ENCODE measurements at regions not wholly inside any gene's neighbourhood (a gene's known extent, or its start where the extent isn't known, plus 50 kb on each side); places are given as distances from the start of the nearest gene placed in this dataset.

GRCh38 chr9:11402621-11403020 is 789.8 kb upstream of the PTPRD start:
- no peak overlapping the region for H3K27ac ChIP-seq (ENCODE audit: low read length)

GRCh38 chr9:11414241-11414640 is 801.4 kb upstream of the PTPRD start:
- no peaks in the 10 kb centered on the region for H3K9me3 ChIP-seq (ENCODE audit: control insufficient read depth, insufficient read depth, low read depth, low read length)
- DNase-seq (ENCODE audit: low read depth, low spot score), result no peak
- no peak for ATAC-seq
- no peak for TF ChIP-seq SIN3A (IDR thresholded peaks at IDR 0.05; ENCODE audit: borderline replicate concordance, insufficient read depth, low read depth, low read length)
- no peak for TF ChIP-seq CTCF (IDR thresholded peaks at IDR 0.05)
- TF ChIP-seq POLR2AphosphoS5 (IDR thresholded peaks at IDR 0.05; ENCODE audit: low read depth, low read length), result no peak
- no peak for TF ChIP-seq TCF7L2 (IDR thresholded peaks at IDR 0.05; ENCODE audit: low read depth, low read length)
- no peak for TF ChIP-seq REST (IDR thresholded peaks at IDR 0.05; ENCODE audit: insufficient read depth in 1 of 2, low read depth in 2 of 2, low read length in 1 of 2)
- no TSS peak for BruUV-seq (replicated peaks)
- no peak overlapping the region for H3K27ac ChIP-seq (ENCODE audit: low read length)
- POLR2A ChIA-PET, result no interaction called here
- in situ Hi-C loops (cut with HindIII; ENCODE audit: low pct_unique_long_range_greater_than_20kb, low sequenced_read_pairs) (no loop called here), intact Hi-C loops (cut with micrococcal nuclease; ENCODE audit: unreplicated experiment) (no loop called here)
- no peak overlapping the region for H3K4me3 ChIP-seq (ENCODE audit: low read depth in 2 of 2, low read length in 2 of 2)
- CTCF ChIA-PET, result no interaction called here
- H3K27me3 ChIP-seq (ENCODE audit: control insufficient read depth, insufficient read depth, low read length), result no peaks in the 10 kb centered on the region
- no peaks in the 10 kb centered on the region for H3K36me3 ChIP-seq (ENCODE audit: control insufficient read depth, insufficient read depth, low read length)
- H3K4me1 ChIP-seq (ENCODE audit: control insufficient read depth, insufficient read depth, low read length), result no peaks in the 10 kb centered on the region

More at GRCh38 chr9:11402621-11403020, 789.8 kb upstream of the PTPRD start:
- intact Hi-C loops (cut with micrococcal nuclease; ENCODE audit: unreplicated experiment), result no loop called here
- no peak for DNase-seq (ENCODE audit: low read depth, low spot score)
- Histone ChIP-seq H3K27me3 (ENCODE audit: control insufficient read depth, insufficient read depth, low read length) (no peaks in the 10 kb centered on the region), H3K4me1 (ENCODE audit: control insufficient read depth, insufficient read depth, low read length) (no peaks in the 10 kb centered on the region), H3K9me3 (ENCODE audit: control insufficient read depth, insufficient read depth, low read depth, low read length) (no peaks in the 10 kb centered on the region), H3K4me3 (ENCODE audit: low read depth in 2 of 2, low read length in 2 of 2) (no peak overlapping the region), H3K36me3 (ENCODE audit: control insufficient read depth, insufficient read depth, low read length) (no peaks in the 10 kb centered on the region)
- BruUV-seq (replicated peaks), result no TSS peak
- ChIA-PET CTCF (no interaction called here), POLR2A (no interaction called here)
- in situ Hi-C loops (cut with HindIII; ENCODE audit: low pct_unique_long_range_greater_than_20kb, low sequenced_read_pairs), result no loop called here
- no peak for ATAC-seq
- TF ChIP-seq TCF7L2 (IDR thresholded peaks at IDR 0.05; ENCODE audit: low read depth, low read length) (no peak), POLR2AphosphoS5 (IDR thresholded peaks at IDR 0.05; ENCODE audit: low read depth, low read length) (no peak), SIN3A (IDR thresholded peaks at IDR 0.05; ENCODE audit: borderline replicate concordance, insufficient read depth, low read depth, low read length) (no peak), REST (IDR thresholded peaks at IDR 0.05; ENCODE audit: insufficient read depth in 1 of 2, low read depth in 2 of 2, low read length in 1 of 2) (no peak), CTCF (IDR thresholded peaks at IDR 0.05) (no peak)

All from Panc1 (cell line).